COLO668 (cell line): ENCODE measurements at regions not wholly inside any gene's neighbourhood (a gene's known extent, or its start where the extent isn't known, plus 50 kb on each side); places are given as distances from the start of the nearest gene placed in this dataset.
A peak's percentile ranks its signal among the peaks of the same experiment; 100 is the strongest.
"Not testable (repeated sequence)": the region's sequence is repeated elsewhere in the genome, so short reads cannot be mapped to it uniquely, and the experiment has no call there.

Experiments
- DNase-seq: peaks from one replicate; lab custom pipeline; 2025; ENCODE audit not compliant: unreplicated experiment; lab: John Stamatoyannopoulos, UW

DNA sequence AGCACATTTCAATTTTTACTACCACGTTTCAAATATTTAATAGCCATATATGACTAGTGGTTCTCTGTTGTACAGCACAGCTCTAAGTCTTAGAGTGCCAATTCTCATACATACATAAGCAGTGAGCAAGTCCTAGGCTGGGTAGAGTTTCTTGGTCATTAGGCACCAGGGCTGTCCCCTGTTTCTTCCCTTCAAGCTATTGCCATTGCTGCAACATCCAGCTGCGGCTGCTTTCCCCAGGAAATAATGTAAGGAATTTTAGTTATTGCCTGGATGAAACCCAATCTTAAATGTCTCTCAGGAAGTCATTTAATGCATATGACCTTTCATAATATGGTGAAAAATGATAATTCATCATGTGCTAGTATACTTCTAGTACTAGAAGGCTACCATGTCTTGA, 74.1 kb upstream of the PPP3CA start:
- DNase-seq, result no peak

- DNase-seq, result no peak
These were observed 73.3 kb upstream of the PPP3CA start for GRCh38 chr4:101420661-101421060.

- DNase-seq, result peak; percentile 15
These were observed 72.2 kb upstream of the PPP3CA start for GRCh38 chr4:101419336-101420135.

- DNase-seq, result no peak
These were observed 71.1 kb upstream of the PPP3CA start for GRCh38 chr4:101418466-101418865.

DNA sequence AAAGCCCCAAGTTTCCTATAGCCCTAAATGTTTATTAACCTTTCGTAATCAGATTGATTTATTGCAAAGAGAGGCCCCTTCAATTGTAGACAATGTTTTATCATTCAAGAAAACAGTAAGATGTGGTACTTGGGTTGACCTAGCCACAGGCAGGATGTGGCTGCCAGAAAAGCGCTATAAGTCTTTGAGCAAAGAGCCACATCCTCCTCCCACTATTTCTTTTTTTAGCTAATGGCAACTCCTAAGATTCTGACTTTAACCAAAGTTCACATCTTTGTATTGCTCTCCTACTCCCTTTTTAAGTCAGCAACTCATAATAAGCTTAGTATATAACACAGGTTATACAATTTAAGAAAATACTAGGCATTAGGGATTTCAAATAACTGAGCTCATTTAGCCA, 70.7 kb upstream of the PPP3CA start:
- no peak for DNase-seq

- DNase-seq, result no peak
These were observed 69.7 kb upstream of the PPP3CA start for GRCh38 chr4:101417046-101417445.

- DNase-seq, result no peak
These were observed 68.6 kb upstream of the PPP3CA start for GRCh38 chr4:101415962-101416361.

DNA sequence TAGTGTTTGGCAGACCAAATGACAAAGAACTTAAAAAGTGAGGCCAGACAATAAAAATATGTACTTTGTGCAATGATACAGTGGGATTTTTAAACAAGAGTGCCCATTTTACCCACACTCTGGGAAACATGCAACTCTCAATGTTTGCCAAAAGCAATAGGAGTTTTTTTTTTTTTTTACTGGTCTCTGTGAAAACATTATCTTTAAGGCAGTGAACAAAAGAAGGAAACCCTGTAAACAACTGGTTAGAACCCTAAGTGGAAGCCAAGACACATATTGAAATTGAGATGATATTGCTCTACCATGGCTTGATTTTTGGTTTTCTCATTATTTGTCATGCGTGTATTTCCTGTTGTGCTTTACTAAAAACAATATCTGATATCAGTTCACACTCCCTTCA, 67.2 kb upstream of the PPP3CA start:
- no peak for DNase-seq

GRCh38 chr4:101411926-101412325, 64.6 kb upstream of the PPP3CA start:
- no peak for DNase-seq

DNA sequence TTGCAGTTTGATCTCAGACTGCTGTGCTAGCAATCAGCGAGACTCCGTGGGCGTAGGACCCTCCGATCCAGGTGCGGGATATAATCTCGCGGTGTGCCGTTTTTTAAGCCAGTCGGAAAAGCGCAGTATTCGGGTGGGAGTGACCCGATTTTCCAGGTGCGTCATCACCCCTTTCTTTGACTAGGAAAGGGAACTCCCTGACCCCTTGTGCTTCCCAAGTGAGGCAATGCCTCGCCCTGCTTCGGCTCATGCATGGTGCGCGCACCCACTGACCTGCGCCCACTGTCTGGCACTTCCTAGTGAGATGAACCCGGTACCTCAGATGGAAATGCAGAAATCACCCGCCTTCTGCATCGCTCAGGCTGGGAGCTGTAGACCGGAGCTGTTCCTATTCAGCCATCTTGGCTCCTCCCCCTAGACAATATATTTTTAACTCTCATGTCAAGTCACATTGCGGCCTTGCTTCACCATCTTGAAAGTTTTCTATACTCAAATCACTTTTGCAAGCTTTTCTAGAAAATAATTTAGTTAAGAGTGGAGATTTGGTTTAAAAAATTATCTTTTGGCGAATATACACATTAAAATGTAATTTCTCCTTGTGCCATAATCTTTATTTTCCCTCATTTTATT, 64.1 kb upstream of the PPP3CA start:
- DNase-seq, result not testable (repeated sequence)

GRCh38 chr4:101400096-101400495, 52.8 kb upstream of the PPP3CA start:
- DNase-seq, result no peak

DNA sequence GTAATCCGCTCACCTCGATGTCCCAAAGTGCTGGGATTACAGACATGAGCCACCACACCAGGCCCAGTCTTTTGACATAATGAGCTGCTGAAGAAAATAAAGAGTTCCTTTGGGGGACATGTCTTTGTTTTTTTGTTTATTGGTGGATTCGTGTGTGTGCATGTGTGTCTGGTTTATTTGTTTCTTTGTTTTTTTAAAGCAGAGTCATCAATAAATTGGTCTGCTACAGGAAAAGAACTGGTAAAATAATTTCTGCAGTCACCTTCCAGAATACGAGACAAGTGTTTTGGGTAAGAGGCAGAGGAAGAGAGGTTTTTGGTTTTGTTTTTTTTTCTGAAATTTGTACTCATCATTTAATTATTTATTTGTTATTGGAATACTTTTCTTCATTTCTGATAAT, 51.5 kb upstream of the PPP3CA start:
- DNase-seq, result no peak
